HG02642 (cell line): ENCODE measurements at regions not wholly inside any gene's neighbourhood (a gene's known extent, or its start where the extent isn't known, plus 50 kb on each side); places are given as distances from the start of the nearest gene placed in this dataset.
"Not testable (repeated sequence)": the region's sequence is repeated elsewhere in the genome, so short reads cannot be mapped to it uniquely, and the experiment has no call there.

Experiments used
- ATAC-seq: cut with Tn5 transposase; IDR thresholded peaks from one replicate; pipeline ENCODE4 v1.9.1; 2021; ENCODE audit warnings: mild to moderate bottlenecking; ENCODE audit not compliant: unreplicated experiment, poor library complexity

GRCh38 chr6:87784690-87785089 lies 82.7 kb upstream of the AKIRIN2 start:
- ATAC-seq, result no peak

GRCh38 chr6:87784051-87784450 lies 82.0 kb upstream of the AKIRIN2 start:
- no peak for ATAC-seq

GRCh38 chr6:87779542-87779941 lies 77.5 kb upstream of the AKIRIN2 start:
- ATAC-seq, result no peak

- ATAC-seq, result no peak
These were observed 70.8 kb upstream of the AKIRIN2 start for GRCh38 chr6:87772597-87773530.

- ATAC-seq, result no peak
These were observed 65.4 kb upstream of the AKIRIN2 start for GRCh38 chr6:87767478-87767877.

- ATAC-seq, result no peak
These were observed 64.2 kb upstream of the AKIRIN2 start for GRCh38 chr6:87766211-87766610.

- ATAC-seq, result no peak
These were observed 61.9 kb upstream of the AKIRIN2 start for GRCh38 chr6:87763901-87764300.

- no peak for ATAC-seq
These were observed 61.2 kb upstream of the AKIRIN2 start for GRCh38 chr6:87763276-87763675.

- ATAC-seq, result no peak
These were observed 60.1 kb upstream of the AKIRIN2 start for GRCh38 chr6:87762116-87762515.

- ATAC-seq, result no peak
These were observed 55.8 kb upstream of the AKIRIN2 start for GRCh38 chr6:87757792-87758191.

- peak; percentile 93 for ATAC-seq
These were observed 54.8 kb upstream of the AKIRIN2 start for GRCh38 chr6:87756858-87757257.

GRCh38 chr6:87755708-87756671 lies 54.0 kb upstream of the AKIRIN2 start:
- no peak for ATAC-seq

GRCh38 chr6:87754828-87755227 lies 52.8 kb upstream of the AKIRIN2 start:
- peak; percentile 45 for ATAC-seq

GRCh38 chr6:87753131-87753685 lies 51.2 kb upstream of the AKIRIN2 start:
- no peak for ATAC-seq

GRCh38 chr6:87752503-87752902 lies 50.5 kb upstream of the AKIRIN2 start:
- not testable (repeated sequence) for ATAC-seq
